ENCODE measurements at regions not wholly inside any gene's neighbourhood (a gene's known extent, or its start where the extent isn't known, plus 50 kb on each side); places are given as distances from the start of the nearest gene placed in this dataset.

GRCh38 chr9:3750321-3750720 is 224.5 kb upstream of the RFX3 start:
- TF ChIP-seq CTCF (IDR thresholded peaks at IDR 0.05), result no peak
- intact Hi-C loops (cut with DNase I, micrococcal nuclease), result no loop called here
- ATAC-seq (ENCODE audit: poor library complexity), result no peak
- Histone ChIP-seq H3K4me1 (ENCODE audit: insufficient read depth, low read length) (no peaks in the 10 kb centered on the region), H3K4me3 (ENCODE audit: low read length) (no peak overlapping the region), H3K36me3 (ENCODE audit: insufficient read depth, low read length) (no peaks in the 10 kb centered on the region), H3K27ac (ENCODE audit: low read depth in 1 of 2, low read length in 2 of 2) (no peak overlapping the region), H3K9me3 (ENCODE audit: control insufficient read depth in 1 of 2, insufficient read depth in 1 of 2, low read length in 2 of 2) (no peaks in the 10 kb centered on the region), H3K27me3 (ENCODE audit: control insufficient read depth in 1 of 2, insufficient read depth in 2 of 2, low read length in 2 of 2) (no peaks in the 10 kb centered on the region)
- no peak overlapping the region for H3K27ac Mint-ChIP-seq
- no peaks in the 10 kb centered on the region for H3K4me1 Mint-ChIP-seq (ENCODE audit: low read depth)
- no peak overlapping the region for H3K4me3 Mint-ChIP-seq
- POLR2A ChIA-PET, result no interaction called here
- H3K36me3 Mint-ChIP-seq (ENCODE audit: low read depth), result no peaks in the 10 kb centered on the region
- CTCF ChIA-PET, result no interaction called here
- no peaks in the 10 kb centered on the region for H3K27me3 Mint-ChIP-seq
- DNase-seq, result no peak
- no peaks in the 10 kb centered on the region for H3K9me3 Mint-ChIP-seq

GRCh38 chr9:3746296-3747275 is 220.8 kb upstream of the RFX3 start:
- ChIA-PET POLR2A (no interaction called here), CTCF (no interaction called here)
- no peak for TF ChIP-seq CTCF (IDR thresholded peaks at IDR 0.05)
- no peaks in the 10 kb centered on the region for H3K9me3 Mint-ChIP-seq
- Histone ChIP-seq H3K9me3 (ENCODE audit: control insufficient read depth in 1 of 2, insufficient read depth in 1 of 2, low read length in 2 of 2) (no peaks in the 10 kb centered on the region), H3K27me3 (ENCODE audit: control insufficient read depth in 1 of 2, insufficient read depth in 2 of 2, low read length in 2 of 2) (no peaks in the 10 kb centered on the region), H3K36me3 (ENCODE audit: insufficient read depth, low read length) (no peaks in the 10 kb centered on the region), H3K4me1 (ENCODE audit: insufficient read depth, low read length) (no peaks in the 10 kb centered on the region), H3K4me3 (ENCODE audit: low read length) (no peak overlapping the region), H3K27ac (ENCODE audit: low read depth in 1 of 2, low read length in 2 of 2) (no peak overlapping the region)
- H3K27me3 Mint-ChIP-seq, result no peaks in the 10 kb centered on the region
- H3K36me3 Mint-ChIP-seq (ENCODE audit: low read depth), result no peaks in the 10 kb centered on the region
- no peak overlapping the region for H3K4me3 Mint-ChIP-seq
- ATAC-seq (ENCODE audit: poor library complexity) (no peak), DNase-seq (no peak)
- no peaks in the 10 kb centered on the region for H3K4me1 Mint-ChIP-seq (ENCODE audit: low read depth)
- H3K27ac Mint-ChIP-seq, result no peak overlapping the region
- intact Hi-C loops (cut with DNase I, micrococcal nuclease), result loop anchor here in 1 of 2 experiments (2.0 kb wide), 1 partner anchor 22 kb away; no protein-coding TSS in a partner anchor

GRCh38 chr9:3743901-3744413 is 218.2 kb upstream of the RFX3 start:
- TF ChIP-seq CTCF (IDR thresholded peaks at IDR 0.05), result no peak
- no peak for DNase-seq
- H3K36me3 Mint-ChIP-seq (ENCODE audit: low read depth), result no peaks in the 10 kb centered on the region

More at GRCh38 chr9:3743901-3744413, 218.2 kb upstream of the RFX3 start:
- ChIA-PET POLR2A (no interaction called here), CTCF (no interaction called here)
- H3K27me3 Mint-ChIP-seq, result no peaks in the 10 kb centered on the region
- ATAC-seq (ENCODE audit: poor library complexity), result no peak
- no peaks in the 10 kb centered on the region for H3K4me1 Mint-ChIP-seq (ENCODE audit: low read depth)
- no peak overlapping the region for H3K27ac Mint-ChIP-seq
- Histone ChIP-seq H3K27ac (ENCODE audit: low read depth in 1 of 2, low read length in 2 of 2) (no peak overlapping the region), H3K36me3 (ENCODE audit: insufficient read depth, low read length) (no peaks in the 10 kb centered on the region), H3K9me3 (ENCODE audit: control insufficient read depth in 1 of 2, insufficient read depth in 1 of 2, low read length in 2 of 2) (no peaks in the 10 kb centered on the region), H3K4me3 (ENCODE audit: low read length) (no peak overlapping the region), H3K27me3 (ENCODE audit: control insufficient read depth in 1 of 2, insufficient read depth in 2 of 2, low read length in 2 of 2) (no peaks in the 10 kb centered on the region), H3K4me1 (ENCODE audit: insufficient read depth, low read length) (no peaks in the 10 kb centered on the region)
- intact Hi-C loops (cut with DNase I, micrococcal nuclease), result no loop called here
- no peaks in the 10 kb centered on the region for H3K9me3 Mint-ChIP-seq
- H3K4me3 Mint-ChIP-seq, result no peak overlapping the region

Data from CD4-positive, alpha-beta T cell (primary cell).